ENCODE measurements at regions not wholly inside any gene's neighbourhood (a gene's known extent, or its start where the extent isn't known, plus 50 kb on each side); places are given as distances from the start of the nearest gene placed in this dataset.

DNA sequence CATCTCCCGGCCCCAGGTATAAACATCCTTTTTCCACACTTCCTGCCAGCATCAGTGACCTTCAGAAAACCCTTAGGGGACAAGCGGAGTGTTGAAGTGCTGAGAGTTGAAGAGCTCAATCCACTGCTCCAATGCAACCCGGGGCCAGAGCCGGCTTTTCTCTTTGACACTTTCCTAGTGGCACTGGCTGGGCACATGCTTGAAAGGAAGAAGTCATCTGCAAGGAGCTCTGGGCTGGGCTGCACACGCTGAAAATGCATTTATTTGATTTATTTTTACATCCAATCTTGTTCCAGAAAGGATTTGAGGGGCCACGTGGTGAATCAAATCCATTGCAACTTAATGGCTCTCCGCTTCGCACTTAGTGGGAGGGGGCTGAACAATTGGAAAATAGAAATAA, 229.0 kb upstream of the DIO3 start:
- DNase-seq (ENCODE audit: extremely low read depth in 1 of 11, low read depth in 9 of 11, low spot score in 4 of 11): no peak

DNA sequence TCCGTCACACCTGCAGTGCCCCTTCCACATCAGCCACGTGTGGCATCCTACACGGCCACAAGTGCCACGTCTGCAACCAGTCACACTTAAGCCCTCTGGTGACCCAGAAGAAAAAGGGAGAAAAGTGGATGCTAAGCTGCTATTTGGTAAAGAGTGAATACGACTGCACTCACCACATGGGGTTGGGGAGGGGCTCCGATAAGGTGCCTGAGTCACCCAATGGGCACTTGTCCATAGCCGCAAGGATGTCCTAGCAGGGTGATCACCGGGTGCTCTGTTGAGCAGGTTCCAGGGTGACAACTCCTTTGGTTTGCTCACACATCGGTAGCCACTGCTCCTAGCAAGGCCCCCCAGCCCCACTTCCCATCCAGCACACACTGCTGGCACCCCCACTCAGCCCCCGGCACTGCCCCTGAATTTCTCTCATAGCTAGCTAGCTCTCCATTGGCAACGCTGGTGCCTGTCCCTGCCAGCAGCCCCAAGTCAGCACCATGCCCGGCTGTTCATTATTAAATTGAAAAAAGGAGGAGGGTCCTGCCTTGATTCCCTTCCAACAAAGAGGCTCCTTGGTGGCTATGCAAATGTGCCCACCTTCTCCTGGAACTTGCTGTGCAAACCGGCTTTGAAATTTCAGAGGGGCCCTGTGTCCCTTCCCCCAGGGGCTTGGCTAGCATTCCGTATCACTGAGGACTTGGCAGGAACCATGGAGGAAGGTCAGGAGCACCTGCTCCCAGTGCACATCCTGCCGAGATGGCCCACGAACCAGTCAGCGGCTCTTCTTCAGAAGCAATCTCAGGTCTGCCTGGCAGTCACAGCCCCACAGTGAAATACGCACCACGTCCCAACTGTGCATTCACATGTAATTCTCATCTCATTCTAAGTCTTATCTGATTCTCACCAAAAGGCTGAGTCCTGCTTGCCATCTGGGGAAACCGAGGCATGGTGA, 227.7 kb upstream of the DIO3 start:
- no peak for DNase-seq (ENCODE audit: extremely low read depth in 1 of 11, low read depth in 9 of 11, low spot score in 4 of 11)

DNA sequence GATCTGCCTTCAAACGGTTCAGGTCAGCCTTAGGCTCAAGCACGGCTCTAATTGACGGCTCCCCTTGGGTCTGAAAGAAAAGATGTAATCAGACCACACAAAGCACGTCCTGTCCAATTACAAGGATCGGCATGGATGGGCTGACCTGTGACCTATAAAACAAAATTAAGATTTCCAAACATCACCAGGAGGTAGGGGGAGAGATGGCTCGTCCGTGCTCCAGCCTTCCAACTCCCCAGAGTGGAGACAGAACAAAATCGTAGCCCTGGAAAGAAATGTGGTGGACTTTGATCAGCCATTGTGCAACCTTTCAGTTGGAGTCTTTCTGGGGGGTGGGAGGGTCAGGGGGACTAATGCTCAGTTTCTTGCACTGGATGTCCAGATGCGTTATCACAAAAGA, 226.6 kb upstream of the DIO3 start:
- DNase-seq (ENCODE audit: extremely low read depth in 1 of 11, low read depth in 9 of 11, low spot score in 4 of 11): no peak

DNA sequence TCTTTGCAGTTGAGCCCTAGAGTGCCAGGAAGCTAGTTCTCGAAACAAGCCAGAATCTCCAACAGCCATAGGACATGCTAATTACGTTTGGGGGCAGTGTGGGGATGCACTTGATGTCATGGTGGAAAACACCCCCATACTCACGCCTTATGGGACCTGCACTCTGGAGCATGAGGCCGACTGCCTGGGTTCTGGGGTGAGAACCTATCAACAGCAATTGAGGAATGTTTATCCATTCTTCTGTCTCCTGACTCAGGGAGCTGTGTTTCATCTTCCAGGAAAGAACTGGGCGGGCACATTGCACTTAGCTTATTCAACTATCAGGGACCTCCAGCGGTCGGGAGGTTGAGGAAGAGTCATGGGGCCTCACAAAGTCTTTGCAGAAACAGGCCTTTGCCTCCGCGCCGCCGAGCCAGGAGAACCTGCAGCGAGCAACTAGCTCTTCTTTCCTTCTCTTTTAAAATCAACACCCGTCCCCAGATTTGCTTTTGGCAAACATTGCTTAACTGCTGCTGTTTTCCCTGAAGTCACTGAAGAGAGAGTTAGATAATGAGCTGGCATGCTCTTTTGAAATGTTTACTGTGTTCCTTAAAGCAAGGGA, 226.1 kb upstream of the DIO3 start:
- DNase-seq (ENCODE audit: extremely low read depth in 1 of 11, low read depth in 9 of 11, low spot score in 4 of 11): no peak

DNA sequence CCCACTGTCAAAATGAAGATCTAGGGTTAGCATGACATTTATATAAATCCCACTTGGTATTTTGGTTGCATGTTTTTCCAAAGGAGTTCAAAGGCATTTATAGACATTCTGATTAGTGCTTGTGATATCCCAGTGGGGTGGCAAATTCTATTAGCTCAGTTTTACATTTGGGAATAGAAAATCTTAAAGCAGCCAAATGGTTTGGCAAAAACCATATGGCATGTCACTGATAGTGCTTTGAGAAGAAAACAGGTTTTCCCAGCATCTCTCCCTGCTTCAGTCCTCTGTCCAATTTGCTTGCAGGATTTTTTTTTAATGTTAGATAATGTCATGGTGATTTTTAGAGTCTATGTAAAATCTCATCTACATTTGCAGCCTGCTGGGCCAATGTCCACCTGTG, 225.1 kb upstream of the DIO3 start:
- no peak for DNase-seq (ENCODE audit: extremely low read depth in 1 of 11, low read depth in 9 of 11, low spot score in 4 of 11)

DNA sequence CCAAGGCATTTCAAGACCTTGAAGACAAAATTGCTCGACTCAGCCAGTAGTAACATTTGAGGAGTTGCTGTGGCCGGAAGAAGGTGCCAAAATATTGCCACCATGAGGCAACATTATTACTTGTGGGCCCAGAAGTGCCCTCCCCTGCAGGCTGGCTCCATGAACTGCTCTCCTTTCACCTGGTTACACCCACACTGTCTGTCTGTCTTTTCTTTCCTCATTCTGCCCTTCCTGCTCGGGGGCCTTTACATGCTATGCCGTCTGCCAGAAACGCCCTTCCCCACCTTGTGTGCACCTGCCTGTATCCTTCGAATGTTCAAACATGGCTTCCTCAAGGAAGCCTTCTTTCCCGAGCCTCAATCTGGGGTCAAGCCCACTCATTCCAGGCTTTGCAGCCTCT, 224.2 kb upstream of the DIO3 start:
- no peak for DNase-seq (ENCODE audit: extremely low read depth in 1 of 11, low read depth in 9 of 11, low spot score in 4 of 11)

DNA sequence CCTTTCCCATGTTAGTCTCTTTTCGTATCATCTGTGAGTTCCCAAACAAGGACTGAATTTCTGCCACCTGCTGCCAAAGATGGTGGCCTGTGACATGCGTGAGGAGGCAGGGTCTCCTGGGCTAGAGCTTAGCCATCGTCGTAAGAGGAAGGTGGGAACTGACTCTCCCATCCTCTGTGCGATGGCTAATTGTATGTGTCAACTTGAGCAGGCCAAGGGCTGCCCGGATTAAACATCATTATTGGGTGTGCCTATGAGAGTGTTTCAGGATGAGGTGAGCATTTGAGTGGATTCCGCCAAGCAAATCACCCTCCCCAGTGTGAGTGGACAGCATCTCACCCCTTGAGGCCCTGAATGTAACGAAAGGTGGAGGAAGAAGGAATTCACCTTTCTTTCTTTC, 220.7 kb upstream of the DIO3 start:
- no peak for DNase-seq (ENCODE audit: extremely low read depth in 1 of 11, low read depth in 9 of 11, low spot score in 4 of 11)

DNA sequence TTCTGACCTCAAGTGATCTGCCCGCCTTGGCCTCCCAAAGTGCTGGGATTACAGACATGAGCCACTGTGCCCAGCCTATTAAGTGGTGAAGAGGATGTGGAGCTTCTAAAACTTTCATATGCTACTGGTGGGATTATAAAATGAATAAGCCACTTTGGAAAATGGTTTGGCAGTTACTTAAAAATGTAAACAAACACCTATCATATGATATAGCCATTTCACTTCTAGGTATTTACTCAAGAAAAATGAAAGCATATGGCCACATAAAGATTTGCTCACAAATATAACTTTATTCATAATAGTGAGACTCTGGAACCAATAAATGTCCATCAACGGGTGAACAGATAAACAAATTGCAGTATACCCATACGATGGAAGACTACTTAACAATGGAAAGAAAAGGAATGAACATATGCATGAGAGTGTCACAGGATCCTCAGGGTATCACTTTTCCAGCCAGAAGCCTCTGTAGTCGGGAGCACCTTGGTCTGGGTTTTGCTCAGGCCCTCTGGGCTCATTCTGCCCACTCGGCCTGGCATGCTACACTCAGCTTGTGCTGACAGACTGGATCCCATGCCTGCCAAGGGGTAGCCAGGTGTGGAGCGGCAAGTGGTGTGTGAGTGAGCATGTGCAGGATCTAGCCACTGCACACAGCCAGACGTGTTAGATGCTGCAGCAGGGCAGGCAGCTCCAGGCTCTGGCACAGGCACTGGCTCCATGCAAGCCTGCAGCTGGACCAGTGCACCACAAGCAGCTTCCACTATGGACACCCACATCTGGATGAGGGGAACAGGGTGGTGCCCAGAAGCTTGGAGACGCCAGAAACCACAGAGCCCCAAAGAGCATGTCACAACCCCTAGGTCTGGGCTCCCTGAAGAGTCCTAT, 213.2 kb upstream of the DIO3 start:
- DNase-seq (ENCODE audit: extremely low read depth in 1 of 11, low read depth in 9 of 11, low spot score in 4 of 11): no peak

DNA sequence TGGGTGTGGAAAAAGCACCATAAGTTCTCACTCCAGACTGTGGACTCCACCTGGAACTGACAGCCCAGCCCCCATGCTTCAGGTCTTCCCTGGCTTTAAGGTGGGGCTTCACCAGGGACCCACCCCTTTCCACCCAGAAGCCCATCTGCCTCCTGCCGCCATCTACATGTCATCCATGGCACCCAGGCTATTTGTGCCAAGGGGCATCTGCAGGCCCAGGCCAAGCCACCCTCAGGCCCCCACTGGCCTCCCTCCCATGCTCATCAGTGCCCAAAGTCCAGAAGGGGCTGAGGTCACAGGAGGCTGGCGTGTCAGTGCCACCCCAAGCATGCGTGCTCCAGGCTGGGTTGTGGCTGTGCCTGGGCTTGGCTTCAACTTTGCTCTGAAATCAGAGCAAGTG, 212.2 kb upstream of the DIO3 start:
- DNase-seq (ENCODE audit: extremely low read depth in 1 of 11, low read depth in 9 of 11, low spot score in 4 of 11): no peak

DNA sequence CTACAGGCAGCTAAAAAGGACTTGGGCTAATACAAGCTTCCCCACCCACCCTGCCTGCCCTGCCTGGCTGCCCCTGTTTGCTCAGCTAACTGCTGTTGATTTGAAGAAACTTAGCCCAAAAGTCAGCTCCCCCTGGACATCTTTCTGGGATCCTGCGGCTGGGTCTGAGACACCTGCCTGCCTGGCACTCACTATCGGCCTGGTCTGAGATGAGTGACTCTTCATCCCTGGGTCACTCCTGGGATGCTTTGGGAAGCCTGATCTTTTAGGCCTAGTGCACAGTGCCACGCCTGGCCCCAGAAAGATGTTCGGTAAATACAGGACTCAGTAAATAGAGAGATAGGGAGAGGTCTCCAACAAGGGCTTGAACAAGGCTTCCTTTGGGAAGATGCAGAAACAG, 211.3 kb upstream of the DIO3 start:
- DNase-seq (ENCODE audit: extremely low read depth in 1 of 11, low read depth in 9 of 11, low spot score in 4 of 11): no peak

DNA sequence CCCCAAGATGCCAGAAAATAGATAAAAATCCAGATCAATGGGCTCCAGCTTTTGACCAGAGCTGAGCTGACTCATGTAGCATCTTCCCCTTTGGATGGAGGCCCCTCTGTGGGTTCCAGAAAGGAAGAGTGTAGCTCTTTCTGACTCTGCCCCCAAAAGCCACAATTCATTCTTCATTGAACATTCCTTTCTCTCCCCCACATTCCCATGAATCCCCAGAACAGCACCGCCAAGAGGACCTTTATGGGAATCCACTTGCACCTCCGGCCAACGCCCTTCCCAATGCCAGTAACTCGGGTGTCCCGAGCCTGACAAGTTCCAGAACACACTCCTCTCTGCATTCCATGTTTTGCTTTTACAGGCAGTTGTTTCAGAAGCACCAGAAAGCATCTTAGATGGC, 210.6 kb upstream of the DIO3 start:
- no peak for DNase-seq (ENCODE audit: extremely low read depth in 1 of 11, low read depth in 9 of 11, low spot score in 4 of 11)

DNA sequence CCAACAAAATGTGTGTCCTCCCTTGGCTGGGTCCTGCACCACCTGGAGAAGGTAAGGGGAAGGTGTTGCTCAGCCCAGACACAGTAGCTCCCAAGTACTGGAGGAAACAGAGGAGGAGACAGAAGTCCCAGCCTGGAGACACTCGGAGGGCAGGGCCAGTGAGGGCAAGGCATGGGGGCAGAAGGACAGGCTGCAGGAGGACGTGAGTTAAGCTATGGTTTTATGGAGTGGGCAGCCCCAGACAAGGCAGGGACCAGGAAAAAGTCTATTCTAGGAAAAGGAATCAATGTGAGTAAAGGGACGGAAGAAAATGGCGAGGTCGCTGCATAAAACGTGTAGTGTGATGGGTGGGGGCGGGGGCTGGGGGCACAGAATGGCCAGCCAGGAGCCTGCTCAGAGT, 210.1 kb upstream of the DIO3 start:
- no peak for DNase-seq (ENCODE audit: extremely low read depth in 1 of 11, low read depth in 9 of 11, low spot score in 4 of 11)

DNA sequence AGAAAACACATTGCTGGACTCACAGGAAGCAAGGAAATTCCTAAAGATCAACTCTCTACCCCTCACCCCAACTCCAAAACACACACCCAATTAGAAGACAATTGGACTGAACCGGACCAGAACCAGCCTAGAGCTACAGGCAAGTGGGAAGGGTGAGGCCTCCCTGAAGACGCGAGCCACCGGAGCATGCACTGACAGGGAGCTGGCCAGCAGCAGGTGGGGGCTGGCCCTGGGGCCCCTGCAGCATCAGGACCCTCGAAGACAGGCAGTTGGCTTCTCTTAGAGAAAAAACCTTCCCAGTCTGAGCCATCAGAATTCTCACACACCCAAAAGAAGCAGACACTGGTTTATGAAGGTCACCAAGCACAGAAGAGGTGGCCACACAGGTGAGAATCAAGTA, 209.5 kb upstream of the DIO3 start:
- DNase-seq (ENCODE audit: extremely low read depth in 1 of 11, low read depth in 9 of 11, low spot score in 4 of 11): no peak

DNA sequence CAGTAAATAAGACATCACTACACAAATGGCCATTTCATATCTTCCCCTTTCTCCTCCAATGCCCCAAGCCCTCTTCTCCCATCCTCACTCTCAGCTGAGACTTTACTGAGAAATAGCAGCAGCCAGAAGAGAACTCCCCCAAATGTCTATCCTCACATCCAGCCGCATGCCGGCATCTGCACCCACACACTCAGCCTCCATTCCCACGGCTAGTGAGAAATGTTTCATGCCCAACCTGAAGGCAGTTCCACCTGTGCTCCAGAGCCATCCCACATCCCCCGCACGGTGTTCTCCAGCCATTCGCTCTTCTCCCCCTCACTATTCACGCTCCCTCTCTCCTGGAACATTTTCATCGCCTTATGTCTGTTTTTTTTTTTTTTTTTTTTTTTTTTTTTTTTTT, 208.7 kb upstream of the DIO3 start:
- no peak for DNase-seq (ENCODE audit: extremely low read depth in 1 of 11, low read depth in 9 of 11, low spot score in 4 of 11)

DNA sequence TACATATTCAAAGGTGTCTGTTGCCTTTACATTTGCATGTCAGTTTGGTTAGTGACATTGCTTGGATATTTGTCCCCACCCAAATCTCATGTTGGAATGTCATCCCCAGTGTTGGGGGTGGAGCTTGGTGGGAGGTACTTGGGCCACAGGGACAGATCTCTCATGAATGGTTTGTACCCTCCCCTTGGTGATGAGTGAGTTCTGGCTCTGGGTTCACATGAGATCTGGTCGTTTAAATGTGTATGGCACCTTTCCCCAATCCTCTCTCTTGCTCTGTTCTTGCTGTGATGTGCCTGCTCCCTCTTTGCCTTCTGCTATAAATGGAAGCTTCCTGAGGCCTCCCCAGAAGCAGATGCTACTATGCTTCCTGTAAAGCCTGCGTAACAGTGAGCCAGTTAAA, 207.9 kb upstream of the DIO3 start:
- DNase-seq (ENCODE audit: extremely low read depth in 1 of 11, low read depth in 9 of 11, low spot score in 4 of 11): no peak

DNA sequence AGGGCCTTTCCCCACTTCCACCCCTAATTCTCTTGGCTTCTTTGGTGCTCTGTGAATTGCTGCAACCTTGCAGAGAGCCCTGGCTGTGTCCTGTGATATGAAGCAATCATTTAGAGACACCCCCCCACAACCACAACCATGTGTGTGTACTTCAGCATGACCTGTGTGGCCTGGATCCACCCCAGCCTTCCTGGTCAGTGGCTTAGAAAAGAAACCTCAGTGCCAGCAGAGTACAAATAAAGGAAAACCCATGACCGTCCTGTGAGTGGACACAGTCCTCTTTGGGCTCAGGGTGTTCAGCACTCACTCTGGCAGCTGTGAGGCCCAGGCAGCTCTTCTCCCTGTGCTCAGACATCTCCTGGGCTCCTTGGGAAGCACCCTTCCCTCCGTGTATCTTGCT, 206.6 kb upstream of the DIO3 start:
- no peak for DNase-seq (ENCODE audit: extremely low read depth in 1 of 11, low read depth in 9 of 11, low spot score in 4 of 11)

DNA sequence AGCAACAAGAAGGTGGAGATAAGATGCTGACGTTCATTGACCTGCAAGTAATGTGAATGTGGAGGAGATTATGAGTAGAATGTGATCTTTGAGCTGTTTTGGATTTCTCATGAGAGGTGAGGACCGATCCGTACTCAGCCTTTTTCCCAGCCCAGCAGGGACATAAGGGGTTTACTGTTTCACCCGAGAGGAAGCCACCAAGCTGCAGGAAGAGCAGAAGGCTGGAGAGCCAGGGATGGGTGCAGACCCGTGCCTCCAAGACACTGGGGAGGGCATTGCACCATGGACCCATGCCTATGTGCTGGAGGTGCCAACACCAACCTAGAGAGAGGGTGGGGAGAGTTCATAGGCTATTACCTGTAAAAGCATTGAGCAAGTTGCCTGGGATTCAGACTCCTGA, 206.0 kb upstream of the DIO3 start:
- no peak for DNase-seq (ENCODE audit: extremely low read depth in 1 of 11, low read depth in 9 of 11, low spot score in 4 of 11)

DNA sequence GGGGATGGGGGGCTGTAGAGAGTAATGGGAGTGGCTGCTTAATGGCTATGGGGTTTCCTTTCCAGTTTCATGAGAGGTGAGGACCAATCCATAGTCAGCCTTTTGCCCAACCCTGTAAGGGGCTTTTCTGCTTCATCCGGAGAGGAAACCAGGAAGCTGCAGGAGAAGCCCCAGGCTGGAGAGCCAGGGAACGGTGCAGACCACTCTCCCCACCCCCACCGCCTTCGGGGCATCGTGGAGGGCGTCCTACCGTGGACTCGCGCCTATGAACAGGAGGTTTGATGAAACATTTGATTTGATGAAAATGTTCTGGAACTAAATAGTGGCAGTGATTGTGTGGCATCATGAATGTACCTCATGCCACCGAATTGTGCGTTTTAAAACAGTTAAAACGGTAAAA, 204.3 kb upstream of the DIO3 start:
- no peak for DNase-seq (ENCODE audit: extremely low read depth in 1 of 11, low read depth in 9 of 11, low spot score in 4 of 11)

DNA sequence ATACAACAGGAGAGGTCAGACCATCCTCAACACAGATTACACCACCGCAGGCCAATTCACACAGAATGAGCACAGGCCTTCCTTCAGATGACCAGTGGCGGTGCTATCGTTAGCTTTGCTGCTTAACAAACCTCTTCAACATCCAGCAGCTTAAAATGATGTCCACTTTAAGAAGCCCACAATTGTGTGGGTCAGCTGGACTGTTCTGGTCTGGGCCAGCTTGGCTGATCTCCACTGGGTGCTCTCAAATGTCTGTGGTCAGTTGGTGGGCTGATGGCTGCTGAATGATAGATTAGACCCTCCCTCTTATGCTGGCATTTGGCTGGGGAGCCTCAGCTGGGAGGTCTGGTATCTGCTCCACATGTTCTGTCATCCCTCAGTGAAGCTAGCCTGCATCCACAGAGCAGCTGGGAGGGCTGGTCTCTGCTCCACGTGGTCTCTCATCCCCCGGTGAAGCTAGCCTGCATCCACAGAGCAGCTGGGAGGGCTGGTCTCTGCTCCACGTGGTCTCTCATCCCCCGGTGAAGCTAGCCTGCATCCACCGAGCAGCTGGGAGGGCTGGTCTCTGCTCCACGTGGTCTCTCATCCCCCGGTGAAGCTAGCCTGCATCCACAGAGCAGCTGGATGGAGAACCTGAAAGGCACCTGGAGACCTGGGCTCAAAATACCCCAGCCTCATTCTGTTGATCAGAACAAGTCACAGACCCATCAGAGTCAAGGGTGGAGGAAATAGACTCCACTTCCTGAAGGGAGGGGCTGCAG, 203.6 kb upstream of the DIO3 start:
- no peak for DNase-seq (ENCODE audit: extremely low read depth in 1 of 11, low read depth in 9 of 11, low spot score in 4 of 11)

All from renal cortex interstitium (tissue), 11 donors.